ENCODE measurements at regions not wholly inside any gene's neighbourhood (a gene's known extent, or its start where the extent isn't known, plus 50 kb on each side); places are given as distances from the start of the nearest gene placed in this dataset.
"Not testable (repeated sequence)": the region's sequence is repeated elsewhere in the genome, so short reads cannot be mapped to it uniquely, and the experiment has no call there.

DNA sequence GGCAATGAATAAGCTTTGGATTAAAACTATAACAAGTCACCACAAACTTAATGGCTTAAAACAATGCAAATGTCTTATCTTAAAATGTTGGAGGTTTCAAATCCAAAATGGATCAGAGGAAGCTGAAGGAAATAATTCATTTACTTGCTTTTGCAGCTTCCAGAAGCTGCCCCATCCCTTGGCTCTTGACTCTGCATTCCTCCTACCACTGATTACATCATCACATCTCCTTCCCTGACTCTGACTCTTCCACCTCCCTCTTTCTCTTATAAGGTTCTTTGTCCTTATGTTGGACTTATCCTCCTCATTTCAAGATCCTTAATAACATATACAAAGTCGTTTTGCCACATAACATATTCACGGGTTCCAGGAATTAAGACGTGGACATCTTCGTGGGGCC lies 982.8 kb upstream of the ROBO1 start:
- DNase-seq: no peak
- Mint-ChIP-seq H3K4me1 (no peaks in the 10 kb centered on the region), H3K36me3 (no peaks in the 10 kb centered on the region), H3K4me3 (no peak overlapping the region), H3K9me3 (peaks cover 4% of the 10 kb centered on the region), H3K27ac (no peak overlapping the region), H3K27me3 (no peaks in the 10 kb centered on the region)
- CTCF ChIA-PET: no interaction called here

DNA sequence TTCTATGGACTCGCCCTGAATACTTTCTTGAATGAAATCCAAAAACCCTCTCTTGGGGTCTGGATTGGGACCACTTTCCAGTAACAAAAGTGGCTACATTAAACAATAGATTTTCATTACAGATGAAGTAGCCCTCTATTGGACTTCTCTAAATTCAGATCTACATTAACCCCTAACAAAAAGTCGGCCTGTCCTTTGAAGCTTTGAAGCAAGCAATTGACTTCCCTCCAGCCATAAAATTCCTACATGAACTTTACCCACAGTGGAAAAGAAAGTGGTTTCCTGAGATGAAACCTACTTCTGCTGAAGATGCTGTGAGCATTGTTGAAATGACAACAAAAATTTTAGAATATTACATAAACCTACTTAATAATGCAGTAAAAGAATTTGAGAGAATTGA lies 967.1 kb upstream of the ROBO1 start:
- no peak overlapping the region for H3K4me3 Mint-ChIP-seq
- H3K27ac Mint-ChIP-seq: no peak overlapping the region
- no peak for DNase-seq
- CTCF ChIA-PET: no interaction called here
- no peaks in the 10 kb centered on the region for H3K27me3 Mint-ChIP-seq
- H3K9me3 Mint-ChIP-seq: peaks cover 5% of the 10 kb centered on the region
- no peaks in the 10 kb centered on the region for H3K4me1 Mint-ChIP-seq
- no peaks in the 10 kb centered on the region for H3K36me3 Mint-ChIP-seq

DNA sequence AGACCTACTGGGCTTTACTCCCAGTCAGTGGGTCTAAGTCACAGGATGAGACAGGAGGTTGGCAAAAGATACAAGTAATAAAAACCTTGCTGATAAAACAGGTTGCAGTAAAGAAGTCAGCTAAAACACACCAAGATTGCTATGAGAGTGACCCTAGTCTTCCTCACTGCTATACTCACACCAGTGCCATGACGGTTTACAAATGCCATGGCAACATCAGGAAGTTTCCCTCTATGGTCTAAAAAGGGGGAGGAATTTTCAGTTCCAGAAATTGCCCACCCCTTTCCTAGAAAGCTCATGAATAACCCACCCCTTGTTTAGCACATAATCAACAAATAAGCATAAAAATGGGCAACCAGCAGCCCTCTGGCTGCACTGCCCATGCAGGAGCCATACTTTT lies 966.7 kb upstream of the ROBO1 start:
- Mint-ChIP-seq H3K27me3 (no peaks in the 10 kb centered on the region), H3K36me3 (no peaks in the 10 kb centered on the region), H3K27ac (no peak overlapping the region), H3K4me1 (no peaks in the 10 kb centered on the region), H3K4me3 (no peak overlapping the region), H3K9me3 (peaks cover 3% of the 10 kb centered on the region)
- DNase-seq: no peak
- CTCF ChIA-PET: no interaction called here

DNA sequence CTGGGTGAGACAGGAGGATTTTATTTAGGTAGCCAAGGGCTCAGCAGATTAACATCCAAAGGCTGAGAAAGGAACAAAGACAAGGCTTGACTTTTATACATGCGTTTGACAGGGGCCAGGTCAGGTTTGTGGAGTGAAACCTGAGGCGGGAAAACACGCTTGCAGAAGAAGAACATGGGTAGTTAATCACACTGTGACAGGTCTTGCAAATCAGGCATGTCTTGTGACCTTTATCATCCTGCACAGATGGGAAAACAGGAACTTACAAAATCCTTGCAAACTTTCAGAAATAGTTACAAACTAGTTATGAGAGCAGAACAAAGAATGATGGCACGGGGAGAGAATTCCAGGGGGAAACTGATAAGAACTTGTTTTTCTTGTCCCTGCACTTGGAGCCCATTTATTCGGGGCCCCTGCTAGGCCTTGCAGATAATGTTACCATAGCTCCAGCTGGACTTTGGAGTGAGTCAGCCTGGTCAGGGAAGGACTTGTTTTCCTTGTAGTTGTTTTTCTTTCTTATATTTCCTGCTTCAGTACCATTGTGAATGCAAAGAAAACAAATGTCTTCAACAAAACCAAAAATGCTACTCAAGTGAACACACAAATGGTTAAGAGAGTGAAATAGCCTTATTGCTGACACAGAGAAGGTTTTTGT lies 965.9 kb upstream of the ROBO1 start:
- Mint-ChIP-seq H3K27me3 (no peaks in the 10 kb centered on the region), H3K36me3 (no peaks in the 10 kb centered on the region), H3K27ac (no peak overlapping the region), H3K4me1 (no peaks in the 10 kb centered on the region), H3K4me3 (no peak overlapping the region), H3K9me3 (peaks cover 3% of the 10 kb centered on the region)
- DNase-seq: no peak
- CTCF ChIA-PET: no interaction called here

GRCh38 chr3:80727561-80727960 lies 959.8 kb upstream of the ROBO1 start:
- DNase-seq, H3K9me3 Mint-ChIP-seq, CTCF ChIA-PET, H3K4me1 Mint-ChIP-seq, H3K36me3 Mint-ChIP-seq, H3K4me3 Mint-ChIP-seq, H3K27ac Mint-ChIP-seq, H3K27me3 Mint-ChIP-seq: not testable (repeated sequence)

- H3K9me3 Mint-ChIP-seq: peaks cover 17% of the 10 kb centered on the region
Observed at GRCh38 chr3:80709597-80710322, 942.0 kb upstream of the ROBO1 start.

DNA sequence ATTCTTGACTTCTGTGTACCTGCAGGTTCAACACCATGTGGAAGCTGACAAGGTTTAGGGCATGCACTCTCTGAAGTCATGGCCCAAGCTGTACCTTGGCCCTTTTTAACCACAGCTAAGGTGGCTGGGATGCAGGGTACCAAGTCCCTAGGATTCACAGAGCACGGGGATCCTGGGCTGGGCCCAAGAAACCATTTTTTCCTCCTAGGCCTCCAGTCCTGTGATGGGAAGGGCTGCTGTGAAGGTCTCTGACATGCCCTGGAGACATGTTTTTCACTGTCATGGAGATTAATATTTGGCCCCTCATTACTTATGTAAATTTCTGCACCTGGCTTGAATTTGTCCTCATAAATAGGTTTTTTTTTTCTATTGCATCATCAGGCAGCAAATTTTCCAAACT lies 937.5 kb upstream of the ROBO1 start:
- DNase-seq: no peak
- H3K27ac Mint-ChIP-seq: no peak overlapping the region
- H3K4me1 Mint-ChIP-seq: no peaks in the 10 kb centered on the region
- H3K27me3 Mint-ChIP-seq: no peaks in the 10 kb centered on the region
- peaks cover 18% of the 10 kb centered on the region for H3K9me3 Mint-ChIP-seq
- CTCF ChIA-PET: no interaction called here
- no peak overlapping the region for H3K4me3 Mint-ChIP-seq
- no peaks in the 10 kb centered on the region for H3K36me3 Mint-ChIP-seq

More at GRCh38 chr3:80709597-80710322, 942.0 kb upstream of the ROBO1 start:
- H3K4me1 Mint-ChIP-seq, H3K4me3 Mint-ChIP-seq, H3K27me3 Mint-ChIP-seq, H3K27ac Mint-ChIP-seq, DNase-seq, H3K36me3 Mint-ChIP-seq: not testable (repeated sequence)
- CTCF ChIA-PET: interaction anchor here (1.0 kb wide), 1 partner anchor 13 kb away, joined by 3 read pairs; no protein-coding TSS in a partner anchor

DNA sequence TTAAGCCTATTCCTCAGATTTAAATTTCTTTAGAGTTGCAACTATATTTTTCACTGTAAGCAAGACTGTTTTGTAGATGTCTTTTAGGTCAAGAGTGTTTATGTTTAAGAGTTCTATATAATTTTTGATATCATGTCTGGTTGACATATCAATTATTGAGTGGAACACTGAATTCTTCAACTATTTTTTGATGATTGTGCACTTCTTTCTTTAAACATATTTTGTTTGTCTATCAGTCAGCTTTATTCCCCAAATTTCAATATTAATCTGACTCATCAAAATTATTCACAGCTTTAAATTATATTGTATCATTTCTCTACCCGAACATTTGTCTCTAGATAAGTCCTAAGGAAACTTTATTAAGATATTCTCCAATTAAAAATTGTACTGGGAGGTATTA lies 933.6 kb upstream of the ROBO1 start:
- Mint-ChIP-seq H3K4me1 (no peaks in the 10 kb centered on the region), H3K4me3 (no peak overlapping the region), H3K27ac (no peak overlapping the region), H3K27me3 (no peaks in the 10 kb centered on the region), H3K36me3 (no peaks in the 10 kb centered on the region), H3K9me3 (peaks cover 16% of the 10 kb centered on the region)
- CTCF ChIA-PET: no interaction called here
- no peak for DNase-seq

DNA sequence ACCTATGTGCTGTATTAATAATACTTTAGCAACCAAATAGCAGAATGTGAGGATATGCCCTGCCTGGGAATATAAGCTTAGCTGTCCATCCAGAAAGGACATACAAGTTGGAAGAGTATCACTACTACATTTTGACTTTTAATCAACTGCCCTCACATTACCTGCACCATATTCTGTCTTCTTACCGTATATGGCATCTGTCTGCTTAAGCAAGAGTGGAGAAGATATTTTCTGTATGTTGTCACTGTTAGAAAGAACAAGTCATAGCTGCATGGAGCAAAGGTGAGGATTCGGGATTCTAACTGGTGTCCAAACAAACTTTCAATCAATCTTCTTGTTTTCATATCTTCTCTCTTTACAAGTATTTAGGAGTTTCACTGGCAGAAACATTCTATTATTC lies 929.5 kb upstream of the ROBO1 start:
- no peak for DNase-seq
- no peaks in the 10 kb centered on the region for H3K36me3 Mint-ChIP-seq
- CTCF ChIA-PET: interaction anchor here (0.9 kb wide), 1 partner anchor 12 kb away, joined by 3 read pairs; no protein-coding TSS in a partner anchor
- no peak overlapping the region for H3K4me3 Mint-ChIP-seq
- H3K27ac Mint-ChIP-seq: no peak overlapping the region
- no peaks in the 10 kb centered on the region for H3K4me1 Mint-ChIP-seq
- H3K9me3 Mint-ChIP-seq: peaks cover under 1% of the 10 kb centered on the region
- H3K27me3 Mint-ChIP-seq: no peaks in the 10 kb centered on the region

DNA sequence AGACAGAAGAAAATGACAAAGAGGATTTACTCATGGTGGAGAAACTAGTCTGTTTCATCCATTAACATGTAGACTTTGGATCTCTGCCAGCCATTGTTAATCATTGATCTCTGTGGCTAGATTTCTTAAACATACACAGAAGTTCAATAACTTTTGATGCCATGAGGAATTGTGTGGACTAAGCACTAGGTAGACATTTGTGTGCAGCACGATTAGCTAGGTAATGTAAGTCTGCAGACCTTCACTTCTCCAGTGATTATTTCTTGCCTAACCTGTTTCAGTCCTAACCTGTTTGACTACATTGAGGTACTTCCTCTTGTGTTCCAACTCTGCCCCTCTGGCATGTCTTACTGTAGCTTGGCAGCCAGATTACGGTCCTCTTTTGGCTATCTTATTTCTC lies 928.5 kb upstream of the ROBO1 start:
- no peak for DNase-seq
- no peak overlapping the region for H3K4me3 Mint-ChIP-seq
- no peak overlapping the region for H3K27ac Mint-ChIP-seq
- no peaks in the 10 kb centered on the region for H3K27me3 Mint-ChIP-seq
- CTCF ChIA-PET: no interaction called here
- H3K36me3 Mint-ChIP-seq: no peaks in the 10 kb centered on the region
- H3K9me3 Mint-ChIP-seq: peaks cover 5% of the 10 kb centered on the region
- no peaks in the 10 kb centered on the region for H3K4me1 Mint-ChIP-seq

DNA sequence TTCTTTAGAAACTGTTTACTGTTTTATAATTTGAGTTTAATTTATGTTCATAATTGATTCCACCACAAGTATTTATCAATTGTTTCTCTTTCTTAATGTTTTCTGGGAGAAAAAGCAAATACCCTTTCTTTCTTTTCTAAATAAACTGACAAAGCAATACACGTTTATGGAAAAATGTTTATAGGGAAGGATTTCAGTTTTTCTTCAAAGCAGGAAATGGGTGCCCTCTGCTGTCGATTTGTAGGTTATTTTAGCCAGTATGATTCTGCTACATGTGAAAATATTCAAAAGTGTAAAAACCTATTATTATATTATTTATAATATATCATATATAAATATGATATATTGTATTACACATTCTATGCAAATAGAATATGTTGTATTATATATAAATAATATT lies 921.0 kb upstream of the ROBO1 start:
- Mint-ChIP-seq H3K9me3 (peaks cover 5% of the 10 kb centered on the region), H3K27ac (no peak overlapping the region), H3K27me3 (no peaks in the 10 kb centered on the region), H3K36me3 (no peaks in the 10 kb centered on the region), H3K4me3 (no peak overlapping the region), H3K4me1 (no peaks in the 10 kb centered on the region)
- CTCF ChIA-PET: no interaction called here
- no peak for DNase-seq

DNA sequence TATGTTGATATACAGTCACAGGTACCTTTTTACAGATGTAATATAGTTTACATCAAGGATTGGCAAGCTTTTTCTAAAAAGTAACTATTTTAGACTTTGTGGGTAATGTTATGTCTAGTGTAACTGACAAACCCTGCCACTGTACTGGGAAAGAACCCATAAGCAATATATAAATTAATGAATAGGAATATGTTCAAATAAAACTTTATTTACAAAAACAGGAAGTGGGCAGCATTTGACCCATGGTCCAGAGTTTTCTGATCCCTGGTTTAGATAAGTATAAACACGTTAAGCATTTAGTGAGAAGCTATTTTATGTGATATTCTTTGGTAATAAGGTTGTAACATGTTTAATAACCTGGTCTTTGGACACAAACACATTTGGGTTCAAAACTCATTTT lies 915.2 kb upstream of the ROBO1 start:
- DNase-seq: no peak
- Mint-ChIP-seq H3K4me1 (no peaks in the 10 kb centered on the region), H3K4me3 (no peak overlapping the region), H3K36me3 (no peaks in the 10 kb centered on the region), H3K9me3 (peaks cover 6% of the 10 kb centered on the region), H3K27me3 (no peaks in the 10 kb centered on the region), H3K27ac (no peak overlapping the region)
- CTCF ChIA-PET: no interaction called here

GRCh38 chr3:80682235-80682634 lies 914.4 kb upstream of the ROBO1 start:
- no peak overlapping the region for H3K27ac Mint-ChIP-seq
- H3K27me3 Mint-ChIP-seq: no peaks in the 10 kb centered on the region
- peaks cover 6% of the 10 kb centered on the region for H3K9me3 Mint-ChIP-seq
- DNase-seq: no peak
- H3K4me1 Mint-ChIP-seq: no peaks in the 10 kb centered on the region
- CTCF ChIA-PET: no interaction called here
- no peak overlapping the region for H3K4me3 Mint-ChIP-seq
- H3K36me3 Mint-ChIP-seq: no peaks in the 10 kb centered on the region

DNA sequence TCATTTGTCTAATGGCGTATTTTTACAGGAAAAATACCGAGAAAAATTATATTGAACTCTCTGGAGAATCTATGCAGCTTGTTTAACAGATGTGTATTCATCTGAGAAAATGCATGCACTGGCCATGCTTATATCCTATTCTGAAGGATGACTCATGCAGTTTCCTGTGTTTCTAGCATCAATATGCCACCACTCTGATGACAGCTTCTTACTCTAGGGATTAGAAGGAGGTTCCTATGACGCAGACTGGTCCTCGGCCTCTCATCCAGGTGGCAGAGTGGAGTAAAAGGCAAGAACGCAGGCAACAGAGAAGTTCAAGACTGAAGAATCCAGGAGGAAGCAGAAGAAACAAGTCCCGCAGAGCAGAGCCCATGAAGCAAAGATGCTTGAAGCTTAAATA lies 910.0 kb upstream of the ROBO1 start:
- H3K9me3 Mint-ChIP-seq: peaks cover 6% of the 10 kb centered on the region

DNA sequence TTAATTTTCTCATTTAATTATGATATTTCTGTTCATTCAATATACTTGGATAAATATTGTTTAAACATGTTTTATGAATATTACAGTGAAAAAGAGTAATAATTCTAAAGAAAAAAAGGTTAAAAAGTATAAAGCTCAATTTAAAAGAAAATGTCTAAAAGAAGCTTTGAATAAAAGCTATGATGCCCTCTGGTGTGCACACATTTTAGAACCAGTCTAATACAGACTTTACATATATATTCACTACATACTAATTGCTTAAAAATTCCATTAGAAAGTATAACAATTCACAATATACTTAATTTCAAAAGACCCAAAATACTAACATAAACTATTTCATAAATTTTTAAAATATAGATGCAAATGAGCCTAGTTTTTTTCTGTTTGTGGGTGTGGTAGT lies 909.1 kb upstream of the ROBO1 start:
- CTCF ChIA-PET: no interaction called here
- Mint-ChIP-seq H3K4me1 (no peaks in the 10 kb centered on the region), H3K9me3 (peaks cover 3% of the 10 kb centered on the region), H3K36me3 (no peaks in the 10 kb centered on the region), H3K27me3 (no peaks in the 10 kb centered on the region), H3K4me3 (no peak overlapping the region), H3K27ac (no peak overlapping the region)
- no peak for DNase-seq

More for the DNA sequence above, 910.0 kb upstream of the ROBO1 start:
- Mint-ChIP-seq H3K36me3 (no peaks in the 10 kb centered on the region), H3K4me1 (no peaks in the 10 kb centered on the region), H3K4me3 (no peak overlapping the region), H3K27ac (no peak overlapping the region), H3K27me3 (no peaks in the 10 kb centered on the region)
- DNase-seq: no peak
- CTCF ChIA-PET: no interaction called here

Measured in activated naive CD4-positive, alpha-beta T cell treated with anti-CD3 and anti-CD28 coated beads, Interleukin-2, amount 10 ng/mL, durations not matched to agents 7 days and 5 days (primary cell).